Stimulated activated naive CD8-positive, alpha-beta T cell treated with anti-CD3 and anti-CD28 coated beads, Interleukin-15, Interleukin-2, amounts not matched to agents 100 ng/mL and 50 ng/mL, for 24 hours (primary cell): ENCODE measurements at regions not wholly inside any gene's neighbourhood (a gene's known extent, or its start where the extent isn't known, plus 50 kb on each side); places are given as distances from the start of the nearest gene placed in this dataset.
"Not testable (repeated sequence)": the region's sequence is repeated elsewhere in the genome, so short reads cannot be mapped to it uniquely, and the experiment has no call there.

ENCODE experiments used
- H3K27ac Mint-ChIP-seq: one replicate; pipeline ENCODE4 v1.8.0; 2021; ENCODE audit warnings: mild to moderate bottlenecking, mixed read lengths
- H3K27me3 Mint-ChIP-seq: one replicate; pipeline ENCODE4 v1.8.0; 2021; ENCODE audit warnings: mixed read lengths
- H3K36me3 Mint-ChIP-seq: one replicate; pipeline ENCODE4 v1.8.0; 2021; ENCODE audit warnings: low read depth, mixed read lengths
- H3K4me1 Mint-ChIP-seq: one replicate; pipeline ENCODE4 v1.8.0; 2021; ENCODE audit warnings: low read depth, mixed read lengths
- H3K4me3 Mint-ChIP-seq: one replicate; pipeline ENCODE4 v1.8.0; 2021; ENCODE audit warnings: mild to moderate bottlenecking, mixed read lengths
- H3K9me3 Mint-ChIP-seq: one replicate; pipeline ENCODE4 v1.8.0; 2021; ENCODE audit warnings: mixed read lengths

- Mint-ChIP-seq H3K4me3 (no peak overlapping the region), H3K36me3 (no peaks in the 10 kb centered on the region), H3K4me1 (no peaks in the 10 kb centered on the region), H3K27ac (no peak overlapping the region), H3K27me3 (no peaks in the 10 kb centered on the region), H3K9me3 (peaks cover 15% of the 10 kb centered on the region)
These were observed 1937.6 kb downstream of the PCDH9 start for GRCh38 chr13:65292488-65292901.

DNA sequence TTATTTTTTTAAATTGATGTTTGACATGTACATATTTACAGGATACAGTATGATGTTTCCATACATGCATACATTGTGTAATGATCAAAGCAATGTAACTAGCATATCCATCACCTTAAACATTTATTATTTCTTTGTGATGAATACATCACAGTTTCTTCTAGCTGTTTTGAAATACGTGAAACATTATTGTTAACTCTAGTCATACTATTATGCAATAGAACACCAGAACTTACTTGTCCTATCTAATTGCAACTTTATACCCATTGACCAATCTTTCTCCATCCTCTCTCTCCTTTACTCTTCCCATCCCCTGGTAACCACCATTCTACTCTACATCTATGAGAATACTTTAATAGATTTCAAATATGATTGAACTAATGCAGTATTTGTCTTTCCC, 1942.7 kb downstream of the PCDH9 start:
- no peak overlapping the region for H3K4me3 Mint-ChIP-seq
- H3K27ac Mint-ChIP-seq, result no peak overlapping the region
- no peaks in the 10 kb centered on the region for H3K36me3 Mint-ChIP-seq
- no peaks in the 10 kb centered on the region for H3K4me1 Mint-ChIP-seq
- peaks cover 11% of the 10 kb centered on the region for H3K9me3 Mint-ChIP-seq
- no peaks in the 10 kb centered on the region for H3K27me3 Mint-ChIP-seq

- H3K4me1 Mint-ChIP-seq, result no peaks in the 10 kb centered on the region
- no peak overlapping the region for H3K4me3 Mint-ChIP-seq
- H3K9me3 Mint-ChIP-seq, result peaks cover 14% of the 10 kb centered on the region
- H3K36me3 Mint-ChIP-seq, result no peaks in the 10 kb centered on the region
- H3K27me3 Mint-ChIP-seq, result no peaks in the 10 kb centered on the region
- H3K27ac Mint-ChIP-seq, result no peak overlapping the region
These were observed 1954.1 kb downstream of the PCDH9 start for GRCh38 chr13:65275838-65276630.

- no peaks in the 10 kb centered on the region for H3K27me3 Mint-ChIP-seq
- H3K27ac Mint-ChIP-seq, result no peak overlapping the region
- H3K9me3 Mint-ChIP-seq, result peaks cover 14% of the 10 kb centered on the region
- H3K4me1 Mint-ChIP-seq, result no peaks in the 10 kb centered on the region
- H3K4me3 Mint-ChIP-seq, result no peak overlapping the region
- H3K36me3 Mint-ChIP-seq, result no peaks in the 10 kb centered on the region
These were observed 1955.0 kb downstream of the PCDH9 start for GRCh38 chr13:65275108-65275507.

DNA sequence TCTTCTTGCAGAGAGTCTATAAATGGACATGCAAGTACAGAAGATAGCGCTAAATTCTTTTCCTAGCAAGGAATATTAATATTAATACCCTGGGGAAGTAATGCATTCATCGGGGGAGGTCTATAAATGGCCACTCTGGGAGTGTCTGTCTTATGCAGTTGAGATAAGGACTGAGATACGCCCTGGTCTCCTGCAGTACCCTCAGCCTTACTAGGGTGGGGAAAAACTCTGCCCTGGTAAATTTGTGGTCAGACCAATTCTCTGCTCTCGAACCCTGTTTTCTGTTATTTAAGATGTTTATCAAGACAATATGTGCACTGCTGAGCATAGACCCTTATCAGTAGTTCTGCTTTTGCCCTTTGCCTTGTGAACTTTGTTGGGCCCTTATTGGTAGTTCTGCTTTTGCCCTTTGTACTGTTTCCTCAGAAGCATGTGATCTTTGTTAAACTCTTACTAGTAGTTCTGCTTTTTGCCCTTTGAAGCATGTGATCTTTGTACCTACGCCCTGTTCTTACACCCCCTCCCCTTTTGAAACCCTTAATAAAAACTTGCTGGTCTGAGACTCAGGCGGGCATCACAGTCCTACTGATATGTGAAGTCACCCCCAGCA, 1956.2 kb downstream of the PCDH9 start:
- H3K9me3 Mint-ChIP-seq, result peaks cover 14% of the 10 kb centered on the region
- not testable (repeated sequence) for H3K27me3 Mint-ChIP-seq, H3K4me3 Mint-ChIP-seq, H3K4me1 Mint-ChIP-seq, H3K27ac Mint-ChIP-seq, H3K36me3 Mint-ChIP-seq

DNA sequence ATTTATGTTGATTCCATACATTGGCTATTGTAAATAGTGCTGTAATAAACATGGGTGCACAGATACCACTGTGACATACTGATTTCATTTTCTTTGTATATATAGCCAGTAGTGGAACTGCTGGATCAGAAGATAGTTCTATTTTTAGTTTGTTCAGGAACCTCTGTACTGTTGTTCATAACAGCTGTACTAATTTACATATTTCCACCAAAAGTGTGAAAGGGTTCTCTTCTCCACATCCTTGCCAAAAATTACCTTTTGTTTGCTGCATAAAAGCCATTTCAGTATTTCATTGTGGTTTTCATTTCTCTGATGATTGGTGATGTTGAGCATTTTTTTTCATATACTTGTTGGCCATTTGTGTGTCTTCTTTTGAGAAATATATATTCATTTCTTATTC, 1962.1 kb downstream of the PCDH9 start:
- H3K27ac Mint-ChIP-seq, result no peak overlapping the region
- no peaks in the 10 kb centered on the region for H3K36me3 Mint-ChIP-seq
- H3K4me3 Mint-ChIP-seq, result no peak overlapping the region

GRCh38 chr13:65265988-65266387, 1964.1 kb downstream of the PCDH9 start:
- Mint-ChIP-seq H3K36me3 (no peaks in the 10 kb centered on the region), H3K27ac (no peak overlapping the region), H3K9me3 (peaks cover 4% of the 10 kb centered on the region), H3K27me3 (no peaks in the 10 kb centered on the region), H3K4me3 (no peak overlapping the region), H3K4me1 (no peaks in the 10 kb centered on the region)

More for the DNA sequence above, 1962.1 kb downstream of the PCDH9 start:
- Mint-ChIP-seq H3K9me3 (peaks cover 4% of the 10 kb centered on the region), H3K27me3 (no peaks in the 10 kb centered on the region), H3K4me1 (no peaks in the 10 kb centered on the region)

DNA sequence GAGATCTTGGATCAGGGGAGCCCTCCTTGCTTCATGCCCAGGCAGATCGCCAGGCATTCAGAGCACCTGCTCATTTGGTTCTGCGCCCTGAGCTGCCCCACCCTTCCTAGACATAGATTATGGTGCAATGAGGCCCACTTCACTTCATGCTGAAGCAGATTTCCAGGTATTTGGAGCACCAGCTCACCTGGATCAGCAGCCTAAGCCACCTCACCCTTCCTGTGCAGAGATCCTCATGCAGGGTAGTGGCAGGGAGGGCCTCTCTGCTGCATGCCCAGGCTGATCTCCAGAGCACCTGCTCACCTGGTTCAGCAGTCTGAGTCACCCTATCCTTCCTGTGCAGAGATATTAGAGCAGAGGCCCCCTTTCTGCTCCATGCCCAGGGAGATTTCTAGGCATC, 1966.1 kb downstream of the PCDH9 start:
- H3K9me3 Mint-ChIP-seq, result peaks cover 4% of the 10 kb centered on the region
- H3K36me3 Mint-ChIP-seq, result no peaks in the 10 kb centered on the region
- H3K4me3 Mint-ChIP-seq, result no peak overlapping the region
- H3K27me3 Mint-ChIP-seq, result no peaks in the 10 kb centered on the region
- no peak overlapping the region for H3K27ac Mint-ChIP-seq
- H3K4me1 Mint-ChIP-seq, result no peaks in the 10 kb centered on the region

- H3K4me3 Mint-ChIP-seq, result no peak overlapping the region
These were observed 1968.9 kb downstream of the PCDH9 start for GRCh38 chr13:65260946-65261891.

DNA sequence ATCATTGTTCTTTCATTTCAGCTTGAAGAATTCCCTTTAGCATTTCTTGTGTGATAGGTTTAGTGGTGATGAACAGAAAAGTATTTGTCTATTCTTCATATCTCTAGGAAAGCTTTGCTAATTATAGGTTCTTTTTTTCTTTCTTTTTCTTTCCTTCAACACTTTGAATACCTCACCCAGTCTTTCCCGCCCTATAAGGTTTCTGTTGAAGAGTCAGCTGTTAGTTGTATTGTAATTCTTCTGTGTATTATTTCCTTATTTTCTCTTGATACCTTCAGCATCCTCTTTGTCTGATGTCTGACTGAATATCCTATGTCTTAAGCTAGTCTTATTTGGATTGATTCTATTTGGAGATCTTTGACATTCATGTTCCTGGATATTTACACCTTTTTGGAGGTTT, 1989.4 kb downstream of the PCDH9 start:
- H3K36me3 Mint-ChIP-seq, result no peaks in the 10 kb centered on the region
- H3K9me3 Mint-ChIP-seq, result peaks cover 15% of the 10 kb centered on the region
- no peaks in the 10 kb centered on the region for H3K4me1 Mint-ChIP-seq
- no peak overlapping the region for H3K4me3 Mint-ChIP-seq
- no peak overlapping the region for H3K27ac Mint-ChIP-seq
- no peaks in the 10 kb centered on the region for H3K27me3 Mint-ChIP-seq

More at GRCh38 chr13:65260946-65261891, 1968.9 kb downstream of the PCDH9 start:
- peaks cover 4% of the 10 kb centered on the region for H3K9me3 Mint-ChIP-seq
- no peaks in the 10 kb centered on the region for H3K27me3 Mint-ChIP-seq
- H3K4me1 Mint-ChIP-seq, result no peaks in the 10 kb centered on the region
- no peak overlapping the region for H3K27ac Mint-ChIP-seq
- H3K36me3 Mint-ChIP-seq, result no peaks in the 10 kb centered on the region

GRCh38 chr13:65236841-65237418, 1993.2 kb downstream of the PCDH9 start:
- Mint-ChIP-seq H3K9me3 (peaks cover 16% of the 10 kb centered on the region), H3K27me3 (no peaks in the 10 kb centered on the region), H3K27ac (no peak overlapping the region), H3K4me3 (no peak overlapping the region), H3K36me3 (no peaks in the 10 kb centered on the region), H3K4me1 (no peaks in the 10 kb centered on the region)

- Mint-ChIP-seq H3K27ac (no peak overlapping the region), H3K4me3 (no peak overlapping the region), H3K9me3 (no peaks in the 10 kb centered on the region), H3K27me3 (no peaks in the 10 kb centered on the region), H3K36me3 (no peaks in the 10 kb centered on the region), H3K4me1 (no peaks in the 10 kb centered on the region)
These were observed 2012.6 kb downstream of the PCDH9 start for GRCh38 chr13:65217471-65217995.

GRCh38 chr13:65202845-65203244, 2027.3 kb downstream of the PCDH9 start:
- H3K27ac Mint-ChIP-seq, H3K4me3 Mint-ChIP-seq, H3K27me3 Mint-ChIP-seq, H3K36me3 Mint-ChIP-seq, H3K4me1 Mint-ChIP-seq: not testable (repeated sequence)
- H3K9me3 Mint-ChIP-seq, result peaks cover 19% of the 10 kb centered on the region

DNA sequence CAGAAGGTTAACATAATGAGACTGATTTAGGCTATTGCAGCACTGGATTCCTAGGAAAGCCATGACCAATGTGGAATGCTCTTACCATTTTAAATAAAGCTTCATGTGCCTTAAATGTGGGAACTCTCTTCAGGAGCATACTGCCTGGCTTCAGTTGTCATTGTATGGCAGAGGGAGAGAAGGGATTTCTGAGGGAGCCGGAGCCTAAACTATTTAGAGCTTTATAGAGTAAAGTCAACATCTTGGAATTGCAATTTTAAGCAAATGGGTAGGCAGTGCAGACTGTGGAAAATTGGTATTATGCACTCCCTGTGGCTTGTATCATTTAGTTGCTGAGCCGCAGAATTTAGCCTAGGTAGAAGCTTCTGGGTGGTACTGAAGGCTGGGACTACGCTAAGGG, 2041.4 kb downstream of the PCDH9 start:
- H3K4me1 Mint-ChIP-seq, result no peaks in the 10 kb centered on the region
- H3K27ac Mint-ChIP-seq, result no peak overlapping the region
- H3K27me3 Mint-ChIP-seq, result no peaks in the 10 kb centered on the region
- H3K9me3 Mint-ChIP-seq, result peaks cover 7% of the 10 kb centered on the region
- H3K36me3 Mint-ChIP-seq, result no peaks in the 10 kb centered on the region
- H3K4me3 Mint-ChIP-seq, result no peak overlapping the region
